NOMO-1 treated with dmso at 0.1 percent for 144 hours (cell line): ENCODE measurements at regions not wholly inside any gene's neighbourhood (a gene's known extent, or its start where the extent isn't known, plus 50 kb on each side); places are given as distances from the start of the nearest gene placed in this dataset.
"Not testable (repeated sequence)": the region's sequence is repeated elsewhere in the genome, so short reads cannot be mapped to it uniquely, and the experiment has no call there.

ENCODE experiments used
- DNase-seq: peaks from one replicate; lab custom pipeline; 2025; ENCODE audit not compliant: unreplicated experiment; lab: John Stamatoyannopoulos, UW

- not testable (repeated sequence) for DNase-seq
These were observed 705.1 kb downstream of the STPG2 start for GRCh38 chr4:97437998-97438705.

GRCh38 chr4:97453186-97453585 is 690.1 kb downstream of the STPG2 start:
- no peak for DNase-seq

GRCh38 chr4:97457253-97457652 is 686.0 kb downstream of the STPG2 start:
- DNase-seq: no peak

- no peak for DNase-seq
These were observed 675.0 kb downstream of the STPG2 start for GRCh38 chr4:97468272-97468671.

GRCh38 chr4:97475621-97476020 is 667.7 kb downstream of the STPG2 start:
- DNase-seq: no peak

GRCh38 chr4:97477974-97478373 is 665.3 kb downstream of the STPG2 start:
- no peak for DNase-seq

- no peak for DNase-seq
These were observed 663.9 kb downstream of the STPG2 start for GRCh38 chr4:97479388-97479787.

GRCh38 chr4:97491856-97492255 is 651.4 kb downstream of the STPG2 start:
- no peak for DNase-seq

- DNase-seq: no peak
These were observed 649.3 kb downstream of the STPG2 start for GRCh38 chr4:97493815-97494518.

GRCh38 chr4:97496298-97496873 is 646.9 kb downstream of the STPG2 start:
- no peak for DNase-seq

- no peak for DNase-seq
These were observed 644.4 kb downstream of the STPG2 start for GRCh38 chr4:97498875-97499274.

- no peak for DNase-seq
These were observed 642.9 kb downstream of the STPG2 start for GRCh38 chr4:97500423-97500822.

- DNase-seq: no peak
These were observed 638.6 kb downstream of the STPG2 start for GRCh38 chr4:97504713-97505112.

GRCh38 chr4:97507587-97508245 is 635.6 kb downstream of the STPG2 start:
- DNase-seq: no peak
